ENCODE measurements at regions not wholly inside any gene's neighbourhood (a gene's known extent, or its start where the extent isn't known, plus 50 kb on each side); places are given as distances from the start of the nearest gene placed in this dataset.

DNA sequence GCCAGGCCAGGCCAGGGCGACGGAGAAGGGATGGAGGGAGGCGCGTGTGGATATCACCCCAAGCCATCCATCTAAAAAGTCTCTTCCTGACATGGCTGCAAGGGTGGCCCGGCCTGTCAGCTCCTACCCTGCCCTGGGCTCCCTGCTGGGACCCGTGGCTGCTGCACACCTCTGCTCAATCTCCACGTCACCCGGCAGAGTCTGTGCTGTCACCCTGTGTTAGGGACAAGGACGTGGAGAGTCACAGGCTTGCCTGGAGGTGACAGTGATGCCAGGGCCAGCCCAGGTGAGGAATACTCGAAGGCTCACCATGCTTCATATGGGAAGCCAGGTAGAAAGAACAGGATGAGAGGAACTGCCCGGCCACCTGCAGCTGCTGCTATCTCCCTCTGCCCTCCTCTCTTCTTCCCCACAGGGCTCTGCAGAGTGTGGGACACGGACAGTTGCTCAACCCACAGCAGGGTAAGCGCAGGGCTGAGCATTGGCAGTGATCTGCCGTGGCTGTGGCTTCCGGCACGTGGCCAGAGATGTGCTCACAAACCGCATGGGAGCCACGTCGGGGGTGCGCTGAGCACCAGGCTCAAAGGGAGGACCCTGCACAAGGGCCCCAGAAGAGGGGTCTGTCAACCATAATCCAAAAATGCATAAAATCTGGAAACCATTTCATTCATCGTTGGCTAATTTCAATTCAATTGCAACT, 214.3 kb downstream of the DLL1 start:
- TF ChIP-seq SIN3A (IDR thresholded peaks at IDR 0.05; ENCODE audit: borderline replicate concordance, insufficient read depth, low read length) (no peak), FOXP2 (optimal IDR thresholded peaks at IDR 0.05; ENCODE audit: borderline replicate concordance, extremely low read depth, extremely low read length, insufficient read depth) (no peak), POLR2AphosphoS5 (IDR thresholded peaks at IDR 0.05; ENCODE audit: low read depth, low read length) (no peak), TAF1 (IDR thresholded peaks at IDR 0.05; ENCODE audit: borderline replicate concordance, insufficient read depth, low read length) (no peak)
- TF ChIP-seq, protein P1, sequence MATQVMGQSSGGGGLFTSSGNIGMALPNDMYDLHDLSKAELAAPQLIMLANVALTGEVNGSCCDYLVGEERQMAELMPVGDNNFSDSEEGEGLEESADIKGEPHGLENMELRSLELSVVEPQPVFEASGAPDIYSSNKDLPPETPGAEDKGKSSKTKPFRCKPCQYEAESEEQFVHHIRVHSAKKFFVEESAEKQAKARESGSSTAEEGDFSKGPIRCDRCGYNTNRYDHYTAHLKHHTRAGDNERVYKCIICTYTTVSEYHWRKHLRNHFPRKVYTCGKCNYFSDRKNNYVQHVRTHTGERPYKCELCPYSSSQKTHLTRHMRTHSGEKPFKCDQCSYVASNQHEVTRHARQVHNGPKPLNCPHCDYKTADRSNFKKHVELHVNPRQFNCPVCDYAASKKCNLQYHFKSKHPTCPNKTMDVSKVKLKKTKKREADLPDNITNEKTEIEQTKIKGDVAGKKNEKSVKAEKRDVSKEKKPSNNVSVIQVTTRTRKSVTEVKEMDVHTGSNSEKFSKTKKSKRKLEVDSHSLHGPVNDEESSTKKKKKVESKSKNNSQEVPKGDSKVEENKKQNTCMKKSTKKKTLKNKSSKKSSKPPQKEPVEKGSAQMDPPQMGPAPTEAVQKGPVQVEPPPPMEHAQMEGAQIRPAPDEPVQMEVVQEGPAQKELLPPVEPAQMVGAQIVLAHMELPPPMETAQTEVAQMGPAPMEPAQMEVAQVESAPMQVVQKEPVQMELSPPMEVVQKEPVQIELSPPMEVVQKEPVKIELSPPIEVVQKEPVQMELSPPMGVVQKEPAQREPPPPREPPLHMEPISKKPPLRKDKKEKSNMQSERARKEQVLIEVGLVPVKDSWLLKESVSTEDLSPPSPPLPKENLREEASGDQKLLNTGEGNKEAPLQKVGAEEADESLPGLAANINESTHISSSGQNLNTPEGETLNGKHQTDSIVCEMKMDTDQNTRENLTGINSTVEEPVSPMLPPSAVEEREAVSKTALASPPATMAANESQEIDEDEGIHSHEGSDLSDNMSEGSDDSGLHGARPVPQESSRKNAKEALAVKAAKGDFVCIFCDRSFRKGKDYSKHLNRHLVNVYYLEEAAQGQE (IDR thresholded peaks at IDR 0.05; ENCODE audit: insufficient read depth in 1 of 2, low read depth in 2 of 2, low read length in 2 of 2), result no peak

DNA sequence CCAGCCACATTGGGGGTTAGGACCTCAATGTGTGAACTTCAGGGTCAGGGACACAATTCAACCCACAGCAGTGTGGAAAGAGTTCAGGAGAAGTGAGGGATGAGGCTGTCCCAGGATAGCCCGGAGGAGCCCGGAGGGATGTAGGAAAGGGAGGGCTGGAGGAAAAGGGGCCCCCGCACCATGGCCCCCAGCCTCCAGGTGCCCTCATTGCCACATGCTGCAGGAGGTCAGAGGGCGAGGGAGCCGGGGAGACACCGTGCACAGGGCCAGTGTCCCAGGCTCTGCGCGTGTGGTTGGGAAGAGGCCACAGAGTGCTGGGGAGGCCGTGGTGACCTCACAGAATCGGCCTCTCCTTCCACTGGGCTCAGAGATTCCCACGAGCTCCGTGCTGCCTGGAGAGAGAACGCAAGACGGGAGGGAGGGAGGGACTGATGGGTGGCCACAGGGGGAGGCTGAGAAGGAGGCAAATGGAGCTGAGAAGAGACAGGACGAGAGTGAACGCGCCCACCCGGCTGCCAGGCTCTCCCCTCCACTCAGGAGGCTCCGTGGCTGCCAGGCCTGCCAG, 215.1 kb downstream of the DLL1 start:
- TF ChIP-seq SIN3A (IDR thresholded peaks at IDR 0.05; ENCODE audit: borderline replicate concordance, insufficient read depth, low read length) (no peak), TAF1 (IDR thresholded peaks at IDR 0.05; ENCODE audit: borderline replicate concordance, insufficient read depth, low read length) (no peak), FOXP2 (optimal IDR thresholded peaks at IDR 0.05; ENCODE audit: borderline replicate concordance, extremely low read depth, extremely low read length, insufficient read depth) (no peak), POLR2AphosphoS5 (IDR thresholded peaks at IDR 0.05; ENCODE audit: low read depth, low read length) (no peak)
- TF ChIP-seq, protein P1 (IDR thresholded peaks at IDR 0.05; ENCODE audit: insufficient read depth in 1 of 2, low read depth in 2 of 2, low read length in 2 of 2), result no peak

DNA sequence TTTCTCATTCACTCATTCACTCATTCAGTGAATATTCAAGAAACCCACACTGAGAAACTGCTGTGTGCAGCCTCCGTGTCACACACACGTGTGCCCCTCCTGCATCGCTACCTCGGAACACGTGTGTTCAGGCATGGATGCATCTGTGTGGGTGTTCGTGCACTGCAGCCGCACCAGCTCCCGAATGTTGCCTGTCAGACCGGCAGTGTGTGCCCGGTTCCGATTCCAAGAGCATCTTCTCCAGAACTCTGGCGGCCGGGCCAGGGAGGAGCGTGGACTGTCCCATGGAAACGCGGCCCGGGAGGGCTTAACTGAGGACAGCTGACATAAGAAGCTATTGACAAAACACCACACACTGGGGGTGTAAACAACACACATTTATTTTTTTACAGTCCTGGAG, 216.0 kb downstream of the DLL1 start:
- TF ChIP-seq TAF1 (IDR thresholded peaks at IDR 0.05; ENCODE audit: borderline replicate concordance, insufficient read depth, low read length) (no peak), SIN3A (IDR thresholded peaks at IDR 0.05; ENCODE audit: borderline replicate concordance, insufficient read depth, low read length) (no peak), POLR2AphosphoS5 (IDR thresholded peaks at IDR 0.05; ENCODE audit: low read depth, low read length) (no peak), FOXP2 (optimal IDR thresholded peaks at IDR 0.05; ENCODE audit: borderline replicate concordance, extremely low read depth, extremely low read length, insufficient read depth) (no peak)
- TF ChIP-seq, protein P1 (IDR thresholded peaks at IDR 0.05; ENCODE audit: insufficient read depth in 1 of 2, low read depth in 2 of 2, low read length in 2 of 2), result no peak

DNA sequence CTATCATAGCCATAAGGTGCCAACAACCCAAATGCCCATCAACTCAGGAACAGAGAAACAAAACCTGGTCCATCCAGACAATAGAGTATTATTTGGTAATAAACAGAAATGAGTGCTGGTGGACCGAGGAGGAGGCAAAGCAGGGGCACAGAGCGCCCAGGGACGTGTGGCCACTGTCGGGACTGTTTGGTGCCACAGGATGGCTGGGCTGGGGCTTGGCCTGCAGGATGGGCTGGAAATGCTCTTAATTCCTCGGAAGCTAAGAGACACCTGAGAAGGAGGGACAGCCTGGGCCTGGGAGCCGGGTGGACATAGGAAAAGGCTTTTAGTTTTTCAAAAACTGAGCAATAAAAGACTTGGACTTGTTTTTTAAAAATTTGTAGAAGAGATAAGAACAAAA, 216.4 kb downstream of the DLL1 start:
- TF ChIP-seq SIN3A (IDR thresholded peaks at IDR 0.05; ENCODE audit: borderline replicate concordance, insufficient read depth, low read length), result no peak
- TF ChIP-seq TAF1 (IDR thresholded peaks at IDR 0.05; ENCODE audit: borderline replicate concordance, insufficient read depth, low read length), result no peak
- TF ChIP-seq FOXP2 (optimal IDR thresholded peaks at IDR 0.05; ENCODE audit: borderline replicate concordance, extremely low read depth, extremely low read length, insufficient read depth), result no peak
- TF ChIP-seq, protein P1 (IDR thresholded peaks at IDR 0.05; ENCODE audit: insufficient read depth in 1 of 2, low read depth in 2 of 2, low read length in 2 of 2), result no peak
- TF ChIP-seq POLR2AphosphoS5 (IDR thresholded peaks at IDR 0.05; ENCODE audit: low read depth, low read length), result no peak
